NCI-H1048 (cell line): ENCODE measurements at regions not wholly inside any gene's neighbourhood (a gene's known extent, or its start where the extent isn't known, plus 50 kb on each side); places are given as distances from the start of the nearest gene placed in this dataset.
"Not testable (repeated sequence)": the region's sequence is repeated elsewhere in the genome, so short reads cannot be mapped to it uniquely, and the experiment has no call there.

Experiments
- DNase-seq: peaks from one replicate; lab custom pipeline; 2025; lab: John Stamatoyannopoulos, UW

- DNase-seq = no peak
Measured at GRCh38 chr3:105108823-105109222, 257.9 kb upstream of the ALCAM start.

GRCh38 chr3:105118905-105119304, 247.8 kb upstream of the ALCAM start:
- no peak for DNase-seq

GRCh38 chr3:105119801-105120340, 246.8 kb upstream of the ALCAM start:
- DNase-seq = no peak

GRCh38 chr3:105130911-105131310, 235.8 kb upstream of the ALCAM start:
- DNase-seq = no peak

GRCh38 chr3:105137911-105138310, 228.8 kb upstream of the ALCAM start:
- no peak for DNase-seq

GRCh38 chr3:105139881-105140560, 226.7 kb upstream of the ALCAM start:
- DNase-seq = no peak

GRCh38 chr3:105140899-105141367, 225.8 kb upstream of the ALCAM start:
- no peak for DNase-seq

- no peak for DNase-seq
Measured at GRCh38 chr3:105144837-105145236, 221.9 kb upstream of the ALCAM start.

GRCh38 chr3:105145511-105145910, 221.2 kb upstream of the ALCAM start:
- no peak for DNase-seq

- not testable (repeated sequence) for DNase-seq
Measured at GRCh38 chr3:105149197-105149596, 217.5 kb upstream of the ALCAM start.

- DNase-seq = no peak
Measured at GRCh38 chr3:105152987-105153386, 213.7 kb upstream of the ALCAM start.

- no peak for DNase-seq
Measured at GRCh38 chr3:105154692-105155091, 212.0 kb upstream of the ALCAM start.

- no peak for DNase-seq
Measured at GRCh38 chr3:105157067-105157765, 209.5 kb upstream of the ALCAM start.

- DNase-seq = no peak
Measured at GRCh38 chr3:105157766-105158085, 209.0 kb upstream of the ALCAM start.

GRCh38 chr3:105158286-105158685, 208.4 kb upstream of the ALCAM start:
- no peak for DNase-seq

- no peak for DNase-seq
Measured at GRCh38 chr3:105162448-105162847, 204.3 kb upstream of the ALCAM start.

- no peak for DNase-seq
Measured at GRCh38 chr3:105166893-105167292, 199.8 kb upstream of the ALCAM start.

GRCh38 chr3:105170423-105170822, 196.3 kb upstream of the ALCAM start:
- no peak for DNase-seq

- DNase-seq = no peak
Measured at GRCh38 chr3:105174017-105174615, 192.6 kb upstream of the ALCAM start.

- DNase-seq = no peak
Measured at GRCh38 chr3:105177576-105177975, 189.1 kb upstream of the ALCAM start.

GRCh38 chr3:105187344-105187743, 179.4 kb upstream of the ALCAM start:
- DNase-seq = no peak

GRCh38 chr3:105195260-105195659, 171.4 kb upstream of the ALCAM start:
- no peak for DNase-seq

- no peak for DNase-seq
Measured at GRCh38 chr3:105197863-105198262, 168.8 kb upstream of the ALCAM start.
